Caco-2 (cell line): ENCODE measurements at regions not wholly inside any gene's neighbourhood (a gene's known extent, or its start where the extent isn't known, plus 50 kb on each side); places are given as distances from the start of the nearest gene placed in this dataset.

Experiments used
- BruUV-seq: library from RNA; stranded (reverse); fragments of 400-500 nt; replicated peaks from 2 replicates; lab custom pipeline; 2021; lab: Mats Ljungman, UMichigan
- CTCF ChIA-PET: fragments of 300-600 bp; sonication (Branson Sonifier 250); formaldehyde crosslinking; loops from one replicate; lab custom pipeline; 2022; ENCODE audit warnings: antibody characterized with exemption; lab: Charles Lee
- POLR2A ChIA-PET: fragments of 300-600 bp; sonication (Branson Sonifier 250); formaldehyde crosslinking; loops from one replicate; lab custom pipeline; 2022; ENCODE audit warnings: antibody characterized with exemption; lab: Charles Lee
- DNase-seq, 2 experiments: peaks; one replicate each; pipeline versions ENCODE4 v3.0.0 to v3.0.0-alpha.2; 2020 to 2022
- H3K27me3 ChIP-seq: replicated peaks from 2 replicates; pipeline ENCODE4 v1.6.0; 2011; ENCODE audit warnings: low read length; ENCODE audit not compliant: control insufficient read depth, insufficient read depth
- H3K36me3 ChIP-seq: 2 replicates; pipeline ENCODE4 v1.5.1; 2011; ENCODE audit warnings: low read length; ENCODE audit not compliant: control insufficient read depth, insufficient read depth
- H3K4me1 ChIP-seq: fragments of 250-450 bp; sonication (Bioruptor Pico); 2 replicates; pipeline ENCODE4 v1.5.1; 2020; ENCODE audit warnings: mild to moderate bottlenecking
- H3K4me3 ChIP-seq: 2 replicates; pipeline ENCODE4 v1.5.1; 2011; ENCODE audit warnings: low read depth, mild to moderate bottlenecking, control low read depth, low read length
- H3K9me3 ChIP-seq: fragments of 250-450 bp; sonication (Bioruptor Pico); 2 replicates; pipeline ENCODE4 v1.5.1; 2020; ENCODE audit warnings: mild to moderate bottlenecking, moderate library complexity
- H3K27ac Mint-ChIP-seq: one replicate; pipeline ENCODE4 v1.8.0; 2022; ENCODE audit warnings: mixed read lengths; ENCODE audit not compliant: unreplicated experiment
- H3K27me3 Mint-ChIP-seq: one replicate; pipeline ENCODE4 v1.8.0; 2022; ENCODE audit warnings: mixed read lengths; ENCODE audit not compliant: insufficient read depth, unreplicated experiment
- H3K36me3 Mint-ChIP-seq: one replicate; pipeline ENCODE4 v1.8.0; 2022; ENCODE audit warnings: mild to moderate bottlenecking, mixed read lengths; ENCODE audit not compliant: insufficient read depth, unreplicated experiment
- H3K4me1 Mint-ChIP-seq: one replicate; pipeline ENCODE4 v1.8.0; 2022; ENCODE audit warnings: low read depth, mixed read lengths; ENCODE audit not compliant: unreplicated experiment
- H3K4me3 Mint-ChIP-seq: one replicate; pipeline ENCODE4 v1.8.0; 2022; ENCODE audit warnings: mild to moderate bottlenecking, moderate library complexity, mixed read lengths; ENCODE audit not compliant: unreplicated experiment
- H3K9me3 Mint-ChIP-seq: one replicate; pipeline ENCODE4 v1.8.0; 2022; ENCODE audit warnings: mixed read lengths; ENCODE audit not compliant: unreplicated experiment
- intact Hi-C: fragments of 100-400 bp; cut with micrococcal nuclease; formaldehyde crosslinking; loops from one replicate; pipeline ENCODE4 v1.10.0; 2022; ENCODE audit not compliant: unreplicated experiment
- TF ChIP-seq, protein P1 (sequence below), 2 experiments: fragments of 200-600 bp in 1 of 2; IDR thresholded peaks; 1 replicate in 1 of 2; 2 replicates in 1 of 2; pipeline versions ENCODE4 v1.5.1 to v1.8.0; 2011 to 2022; ENCODE audit warnings: antibody characterized with exemption in 1 of 2, control low read depth in 1 of 2, inconsistent platforms in 1 of 2, low read depth in 1 of 2, low read length in 1 of 2, mild to moderate bottlenecking in 1 of 2, moderate library complexity in 1 of 2; ENCODE audit not compliant: insufficient read depth in 1 of 2, severe bottlenecking in 1 of 2, unreplicated experiment in 1 of 2

DNA sequence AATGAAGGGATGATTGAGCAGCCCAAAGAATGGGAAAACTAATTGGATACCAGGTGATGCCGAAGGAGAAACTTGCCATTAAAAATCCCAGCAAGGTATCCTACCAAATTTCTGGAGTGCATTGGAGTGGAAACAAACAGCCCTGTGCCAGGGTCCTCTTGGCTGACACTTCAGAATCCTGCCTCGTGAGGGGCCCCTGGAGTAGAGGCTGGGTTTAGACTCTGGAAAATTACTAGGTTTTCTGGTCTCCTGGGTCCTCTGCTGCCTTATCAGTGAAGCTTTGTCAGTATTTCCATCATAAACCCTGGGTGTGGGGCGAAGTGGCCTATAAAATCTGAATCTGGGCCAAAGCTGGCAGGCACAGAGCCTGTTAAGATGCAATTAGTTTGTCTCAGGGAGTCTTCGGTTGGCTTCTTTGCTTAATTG lies 289.2 kb upstream of the USP24 start:
- ChIA-PET POLR2A (no interaction called here), CTCF (interaction anchor here (0.9 kb wide), 1 partner anchor 26 kb away, joined by 3 read pairs; no protein-coding TSS in a partner anchor)
- intact Hi-C loops = no loop called here
- no TSS peak for BruUV-seq
- peaks cover 5% of the 10 kb centered on the region for H3K4me1 Mint-ChIP-seq
- no peak overlapping the region for H3K4me3 Mint-ChIP-seq
- H3K36me3 Mint-ChIP-seq = no peaks in the 10 kb centered on the region
- H3K4me3 ChIP-seq = no peak overlapping the region
- TF ChIP-seq, protein P1, sequence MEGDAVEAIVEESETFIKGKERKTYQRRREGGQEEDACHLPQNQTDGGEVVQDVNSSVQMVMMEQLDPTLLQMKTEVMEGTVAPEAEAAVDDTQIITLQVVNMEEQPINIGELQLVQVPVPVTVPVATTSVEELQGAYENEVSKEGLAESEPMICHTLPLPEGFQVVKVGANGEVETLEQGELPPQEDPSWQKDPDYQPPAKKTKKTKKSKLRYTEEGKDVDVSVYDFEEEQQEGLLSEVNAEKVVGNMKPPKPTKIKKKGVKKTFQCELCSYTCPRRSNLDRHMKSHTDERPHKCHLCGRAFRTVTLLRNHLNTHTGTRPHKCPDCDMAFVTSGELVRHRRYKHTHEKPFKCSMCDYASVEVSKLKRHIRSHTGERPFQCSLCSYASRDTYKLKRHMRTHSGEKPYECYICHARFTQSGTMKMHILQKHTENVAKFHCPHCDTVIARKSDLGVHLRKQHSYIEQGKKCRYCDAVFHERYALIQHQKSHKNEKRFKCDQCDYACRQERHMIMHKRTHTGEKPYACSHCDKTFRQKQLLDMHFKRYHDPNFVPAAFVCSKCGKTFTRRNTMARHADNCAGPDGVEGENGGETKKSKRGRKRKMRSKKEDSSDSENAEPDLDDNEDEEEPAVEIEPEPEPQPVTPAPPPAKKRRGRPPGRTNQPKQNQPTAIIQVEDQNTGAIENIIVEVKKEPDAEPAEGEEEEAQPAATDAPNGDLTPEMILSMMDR (IDR thresholded peaks at IDR 0.05; ENCODE audit: insufficient read depth in 1 of 2, low read depth in 1 of 2, low read length in 1 of 2, severe bottlenecking in 1 of 2, unreplicated experiment in 1 of 2) = no peak
- H3K27ac Mint-ChIP-seq = no peak overlapping the region
- H3K27me3 Mint-ChIP-seq = no peaks in the 10 kb centered on the region
- no peaks in the 10 kb centered on the region for H3K9me3 Mint-ChIP-seq
- no peaks in the 10 kb centered on the region for H3K36me3 ChIP-seq
- no peak for DNase-seq
- H3K9me3 ChIP-seq = no peaks in the 10 kb centered on the region
- no peaks in the 10 kb centered on the region for H3K4me1 ChIP-seq
- H3K27me3 ChIP-seq = no peaks in the 10 kb centered on the region

DNA sequence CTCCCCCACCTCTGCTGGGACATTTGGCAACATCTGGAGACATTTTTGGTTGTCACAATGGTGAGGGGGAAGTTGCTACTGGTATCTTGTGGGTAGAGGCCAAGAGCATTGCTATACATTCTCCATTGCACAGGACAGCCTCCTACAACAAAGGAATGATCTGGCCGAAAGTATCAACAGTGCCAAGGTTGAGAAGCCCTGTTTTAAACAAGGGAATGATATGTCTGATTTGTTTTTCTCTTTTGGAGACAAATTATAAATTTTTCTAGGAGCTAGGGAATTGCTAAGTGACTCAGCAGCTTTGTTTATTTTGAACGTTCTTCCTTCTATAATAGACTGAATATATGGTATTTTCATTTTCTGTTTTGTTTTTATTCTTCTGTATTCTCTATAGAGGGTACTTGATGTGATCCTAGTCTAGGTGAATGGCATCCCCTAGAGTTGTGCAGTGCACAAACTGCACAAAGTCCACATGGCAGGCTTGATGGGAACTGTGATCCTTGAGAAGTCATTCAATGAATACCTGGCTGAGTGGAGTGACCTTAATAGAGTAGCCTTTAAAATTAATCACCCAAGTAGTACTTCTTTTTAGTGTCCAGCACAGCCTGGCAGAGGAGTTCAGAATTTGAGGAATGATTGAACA lies 288.6 kb upstream of the USP24 start:
- POLR2A ChIA-PET = no interaction called here
- no peaks in the 10 kb centered on the region for H3K36me3 ChIP-seq
- H3K4me3 ChIP-seq = no peak overlapping the region
- DNase-seq = no peak
- H3K9me3 ChIP-seq = no peaks in the 10 kb centered on the region
- H3K27me3 Mint-ChIP-seq = no peaks in the 10 kb centered on the region
- no peaks in the 10 kb centered on the region for H3K27me3 ChIP-seq
- intact Hi-C loops = no loop called here
- no peaks in the 10 kb centered on the region for H3K36me3 Mint-ChIP-seq
- no peaks in the 10 kb centered on the region for H3K9me3 Mint-ChIP-seq
- no TSS peak for BruUV-seq
- H3K4me3 Mint-ChIP-seq = no peak overlapping the region
- CTCF ChIA-PET = interaction anchor here (0.9 kb wide), 1 partner anchor 25 kb away, joined by 3 read pairs; no protein-coding TSS in a partner anchor
- H3K4me1 Mint-ChIP-seq = peaks cover 5% of the 10 kb centered on the region
- H3K27ac Mint-ChIP-seq = no peak overlapping the region
- TF ChIP-seq, protein P1 (IDR thresholded peaks at IDR 0.05; ENCODE audit: insufficient read depth in 1 of 2, low read depth in 1 of 2, low read length in 1 of 2, severe bottlenecking in 1 of 2, unreplicated experiment in 1 of 2) = no peak
- H3K4me1 ChIP-seq = no peaks in the 10 kb centered on the region

DNA sequence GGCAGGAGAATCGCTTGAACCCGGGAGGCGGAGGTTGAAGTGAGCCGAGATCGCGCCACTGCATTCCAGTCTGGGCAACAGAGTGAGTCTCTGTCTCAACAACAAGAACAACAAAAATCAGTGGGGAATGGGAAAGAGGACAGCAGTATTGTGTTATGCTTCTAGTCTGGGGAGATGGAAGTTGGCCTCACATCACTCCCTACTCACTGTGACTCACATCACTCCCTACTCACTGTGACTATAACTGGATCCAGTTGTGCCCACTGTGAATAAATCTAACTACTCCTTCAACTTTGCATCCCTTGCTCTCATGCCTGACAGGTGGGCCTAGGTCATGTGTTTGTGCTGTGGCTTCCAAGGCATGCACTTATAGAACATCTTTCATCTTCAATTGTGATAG lies 285.4 kb upstream of the USP24 start:
- no peaks in the 10 kb centered on the region for H3K4me1 ChIP-seq
- H3K27ac Mint-ChIP-seq = no peak overlapping the region
- H3K27me3 ChIP-seq = no peaks in the 10 kb centered on the region
- no peak for DNase-seq
- H3K4me1 Mint-ChIP-seq = no peaks in the 10 kb centered on the region
- TF ChIP-seq, protein P1 (IDR thresholded peaks at IDR 0.05; ENCODE audit: insufficient read depth in 1 of 2, low read depth in 1 of 2, low read length in 1 of 2, severe bottlenecking in 1 of 2, unreplicated experiment in 1 of 2) = no peak
- no peaks in the 10 kb centered on the region for H3K36me3 Mint-ChIP-seq
- H3K4me3 ChIP-seq = no peak overlapping the region
- no peaks in the 10 kb centered on the region for H3K36me3 ChIP-seq
- H3K27me3 Mint-ChIP-seq = no peaks in the 10 kb centered on the region
- intact Hi-C loops = no loop called here
- CTCF ChIA-PET = no interaction called here
- H3K9me3 Mint-ChIP-seq = no peaks in the 10 kb centered on the region
- POLR2A ChIA-PET = no interaction called here
- BruUV-seq = no TSS peak
- H3K4me3 Mint-ChIP-seq = no peak overlapping the region
- H3K9me3 ChIP-seq = no peaks in the 10 kb centered on the region
